ENCODE measurements at regions not wholly inside any gene's neighbourhood (a gene's known extent, or its start where the extent isn't known, plus 50 kb on each side); places are given as distances from the start of the nearest gene placed in this dataset.

DNA sequence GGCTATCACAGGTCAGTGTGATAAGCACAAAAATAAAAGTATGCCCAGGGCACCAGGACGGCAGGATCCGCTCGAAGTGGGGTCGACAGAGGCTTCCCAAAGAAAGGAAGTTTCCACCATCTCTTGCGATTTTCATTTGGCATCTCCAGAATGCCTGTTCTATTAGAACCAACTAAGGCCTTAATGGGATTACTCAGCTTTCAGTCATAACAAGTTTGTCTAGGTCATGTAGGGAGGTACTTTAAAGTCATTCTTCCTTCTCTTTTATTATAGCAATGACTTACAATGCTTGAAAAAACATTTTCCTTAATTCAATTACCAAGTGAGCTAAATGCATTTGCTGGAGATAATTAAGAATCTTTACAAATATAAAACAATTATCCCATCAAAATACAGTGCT lies 83.6 kb upstream of the DIO3 start:
- H3K4me3 ChIP-seq (ENCODE audit: low read depth, low read length): no peak overlapping the region
- TF ChIP-seq, protein P1, sequence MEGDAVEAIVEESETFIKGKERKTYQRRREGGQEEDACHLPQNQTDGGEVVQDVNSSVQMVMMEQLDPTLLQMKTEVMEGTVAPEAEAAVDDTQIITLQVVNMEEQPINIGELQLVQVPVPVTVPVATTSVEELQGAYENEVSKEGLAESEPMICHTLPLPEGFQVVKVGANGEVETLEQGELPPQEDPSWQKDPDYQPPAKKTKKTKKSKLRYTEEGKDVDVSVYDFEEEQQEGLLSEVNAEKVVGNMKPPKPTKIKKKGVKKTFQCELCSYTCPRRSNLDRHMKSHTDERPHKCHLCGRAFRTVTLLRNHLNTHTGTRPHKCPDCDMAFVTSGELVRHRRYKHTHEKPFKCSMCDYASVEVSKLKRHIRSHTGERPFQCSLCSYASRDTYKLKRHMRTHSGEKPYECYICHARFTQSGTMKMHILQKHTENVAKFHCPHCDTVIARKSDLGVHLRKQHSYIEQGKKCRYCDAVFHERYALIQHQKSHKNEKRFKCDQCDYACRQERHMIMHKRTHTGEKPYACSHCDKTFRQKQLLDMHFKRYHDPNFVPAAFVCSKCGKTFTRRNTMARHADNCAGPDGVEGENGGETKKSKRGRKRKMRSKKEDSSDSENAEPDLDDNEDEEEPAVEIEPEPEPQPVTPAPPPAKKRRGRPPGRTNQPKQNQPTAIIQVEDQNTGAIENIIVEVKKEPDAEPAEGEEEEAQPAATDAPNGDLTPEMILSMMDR (IDR thresholded peaks at IDR 0.05; ENCODE audit: insufficient read depth, low read length, poor library complexity, severe bottlenecking): no peak
- H3K36me3 ChIP-seq (ENCODE audit: control insufficient read depth, insufficient read depth, low read length): no peaks in the 10 kb centered on the region
- no peaks in the 10 kb centered on the region for H3K27me3 ChIP-seq (ENCODE audit: control insufficient read depth, insufficient read depth, low read length)
- no peak for DNase-seq (ENCODE audit: low read depth)

DNA sequence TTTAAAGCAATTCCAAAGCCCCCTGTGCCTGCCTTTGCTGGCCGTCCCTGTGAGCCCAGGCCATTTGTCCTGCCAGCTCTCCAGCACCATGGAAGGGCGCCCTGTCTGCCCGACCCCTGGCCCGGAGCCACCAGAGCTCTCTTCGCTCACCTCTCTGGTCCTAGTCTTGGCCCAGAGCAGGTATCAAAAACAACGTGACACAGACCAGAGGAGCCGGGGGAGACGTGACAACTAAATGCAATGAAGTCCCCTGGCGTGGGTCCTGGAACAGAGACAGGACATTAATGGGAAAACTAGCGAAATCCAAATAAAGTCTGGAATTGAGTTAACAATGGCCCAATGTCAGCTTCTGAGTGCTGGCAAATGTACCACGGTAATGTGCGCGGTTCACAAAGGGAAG lies 83.2 kb upstream of the DIO3 start:
- Histone ChIP-seq H3K4me3 (ENCODE audit: low read depth, low read length) (no peak overlapping the region), H3K27me3 (ENCODE audit: control insufficient read depth, insufficient read depth, low read length) (no peaks in the 10 kb centered on the region), H3K36me3 (ENCODE audit: control insufficient read depth, insufficient read depth, low read length) (no peaks in the 10 kb centered on the region)
- DNase-seq (ENCODE audit: low read depth): no peak
- TF ChIP-seq, protein P1 (IDR thresholded peaks at IDR 0.05; ENCODE audit: insufficient read depth, low read length, poor library complexity, severe bottlenecking): no peak

DNA sequence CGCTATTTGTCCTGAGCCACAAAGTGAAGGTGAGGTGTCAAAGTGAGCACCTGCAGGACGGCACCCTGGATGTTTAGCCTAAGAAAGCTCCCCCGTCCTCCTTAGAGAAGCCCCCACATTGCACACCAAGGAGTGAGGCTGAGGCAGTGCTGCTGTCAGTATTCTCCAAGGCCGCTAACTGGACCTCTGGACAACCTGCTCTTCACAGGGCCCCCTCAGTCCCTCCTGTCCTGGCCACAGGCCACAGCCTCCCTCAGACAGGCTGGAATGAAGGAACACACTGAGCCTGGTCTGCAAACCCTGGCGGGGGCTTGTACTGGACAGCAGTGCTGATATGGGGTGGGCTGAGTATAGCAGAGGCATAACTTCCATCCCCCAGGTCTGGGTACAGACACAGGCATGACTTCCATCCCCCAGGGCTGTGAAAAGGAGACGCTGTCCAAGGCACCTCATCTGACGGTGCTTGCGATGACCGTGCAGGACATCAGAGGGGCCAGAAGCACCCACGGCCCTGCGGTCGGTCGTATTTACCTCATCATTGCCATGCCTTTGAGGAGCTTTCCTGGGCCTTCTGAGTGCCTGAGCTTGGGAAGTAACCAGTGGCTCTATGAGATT lies 82.4 kb upstream of the DIO3 start:
- Histone ChIP-seq H3K27me3 (ENCODE audit: control insufficient read depth, insufficient read depth, low read length) (no peaks in the 10 kb centered on the region), H3K4me3 (ENCODE audit: low read depth, low read length) (no peak overlapping the region), H3K36me3 (ENCODE audit: control insufficient read depth, insufficient read depth, low read length) (no peaks in the 10 kb centered on the region)
- TF ChIP-seq, protein P1 (IDR thresholded peaks at IDR 0.05; ENCODE audit: insufficient read depth, low read length, poor library complexity, severe bottlenecking): no peak
- DNase-seq (ENCODE audit: low read depth): no peak

DNA sequence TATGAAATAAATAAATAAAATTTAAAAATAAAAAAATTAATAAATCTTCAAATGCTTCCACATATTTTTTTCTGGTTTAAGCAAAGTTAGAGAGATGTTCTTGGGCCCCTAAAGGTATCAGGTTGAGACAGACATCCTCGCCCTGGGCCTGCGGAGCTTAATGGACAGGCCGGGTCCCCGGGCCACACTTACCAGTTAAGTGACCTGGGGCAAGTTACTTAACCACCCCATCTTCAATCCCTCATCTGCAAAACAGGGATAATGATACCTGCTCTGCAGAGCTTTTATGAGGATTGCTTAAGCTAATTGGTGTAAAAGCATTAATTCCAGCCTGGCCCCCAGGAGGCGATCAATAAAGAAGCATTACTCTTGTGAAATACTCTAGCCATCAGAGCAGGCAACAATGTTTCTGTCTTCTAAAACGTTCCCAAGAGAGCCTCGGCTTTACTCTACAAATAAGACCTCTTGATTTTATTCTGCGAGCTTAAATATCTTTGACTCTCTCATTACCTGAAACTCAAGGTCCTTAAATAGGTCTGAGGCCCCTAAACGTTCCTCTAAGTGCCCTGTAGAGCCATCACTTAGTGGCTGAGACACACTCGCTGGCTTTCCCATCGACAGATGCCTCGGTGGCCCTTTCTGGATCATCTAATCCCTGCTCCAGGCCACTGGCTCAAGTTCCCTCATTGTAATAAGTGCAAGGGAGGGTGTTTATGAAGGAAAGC lies 81.1 kb upstream of the DIO3 start:
- no peaks in the 10 kb centered on the region for H3K27me3 ChIP-seq (ENCODE audit: control insufficient read depth, insufficient read depth, low read length)
- TF ChIP-seq, protein P1 (IDR thresholded peaks at IDR 0.05; ENCODE audit: insufficient read depth, low read length, poor library complexity, severe bottlenecking): no peak
- H3K4me3 ChIP-seq (ENCODE audit: low read depth, low read length): no peak overlapping the region
- H3K36me3 ChIP-seq (ENCODE audit: control insufficient read depth, insufficient read depth, low read length): no peaks in the 10 kb centered on the region
- no peak for DNase-seq (ENCODE audit: low read depth)

DNA sequence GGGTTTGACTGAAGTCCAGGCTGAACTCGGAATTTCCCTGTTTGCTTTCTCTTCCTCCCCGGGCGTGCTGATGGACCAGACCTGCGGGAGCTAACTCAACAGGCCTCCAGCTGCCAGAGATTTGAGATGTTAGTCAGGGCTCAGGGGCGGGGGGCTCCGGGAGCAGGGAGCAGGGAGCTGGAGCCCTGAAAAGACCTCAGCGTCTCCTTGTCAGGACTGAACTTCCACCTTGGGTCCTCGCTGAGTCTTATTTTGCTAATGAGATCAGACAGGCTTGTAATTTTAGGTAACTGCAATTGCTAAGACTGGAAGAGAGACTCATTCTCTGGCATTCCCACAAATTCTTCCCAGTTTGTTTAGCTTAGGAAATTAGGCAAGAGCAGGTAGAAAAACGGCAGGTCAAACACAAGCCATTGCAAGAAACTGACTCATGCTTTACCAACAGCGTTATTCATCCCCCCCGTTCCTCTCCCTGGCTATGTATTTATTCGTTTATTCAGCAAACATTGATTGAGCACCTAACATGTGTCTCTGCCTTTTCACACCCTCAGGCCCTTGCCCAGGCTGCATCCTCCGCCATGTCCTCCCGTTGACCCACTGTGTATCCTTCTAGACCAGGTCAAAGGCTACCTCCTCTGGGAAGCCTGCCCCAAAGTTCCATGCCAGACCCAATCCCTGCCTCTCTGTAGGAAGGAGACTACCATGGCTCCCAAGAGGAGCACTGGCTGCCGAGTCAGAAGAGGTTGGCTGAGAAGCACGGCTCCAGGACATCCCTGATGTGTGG lies 80.4 kb upstream of the DIO3 start:
- Histone ChIP-seq H3K27me3 (ENCODE audit: control insufficient read depth, insufficient read depth, low read length) (no peaks in the 10 kb centered on the region), H3K36me3 (ENCODE audit: control insufficient read depth, insufficient read depth, low read length) (no peaks in the 10 kb centered on the region), H3K4me3 (ENCODE audit: low read depth, low read length) (no peak overlapping the region)
- TF ChIP-seq, protein P1 (IDR thresholded peaks at IDR 0.05; ENCODE audit: insufficient read depth, low read length, poor library complexity, severe bottlenecking): no peak
- DNase-seq (ENCODE audit: low read depth): peak; percentile 35

Data from kidney epithelial cell (primary cell).